ENCODE measurements at regions not wholly inside any gene's neighbourhood (a gene's known extent, or its start where the extent isn't known, plus 50 kb on each side); places are given as distances from the start of the nearest gene placed in this dataset.

DNA sequence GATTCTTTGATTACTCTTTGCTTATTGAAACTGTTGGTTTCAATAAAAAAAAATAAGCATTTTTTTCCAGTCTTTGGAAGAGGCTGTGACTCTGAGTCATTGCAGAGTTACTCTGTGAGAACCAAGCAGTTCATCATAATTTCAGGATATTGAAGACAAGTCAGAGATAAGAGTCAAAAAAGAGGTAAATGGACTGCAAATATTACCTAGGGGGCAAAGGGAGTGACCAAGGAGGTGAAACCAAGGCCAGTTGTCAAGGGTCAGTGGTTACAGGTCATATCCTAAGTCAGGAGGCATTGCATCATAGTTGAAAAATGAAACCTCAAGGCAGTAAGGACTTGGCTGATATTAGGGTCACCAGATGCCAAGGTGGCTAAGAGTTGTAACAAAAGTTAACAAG lies 597.1 kb upstream of the USP24 start:
- no peak for TF ChIP-seq EED (IDR thresholded peaks at IDR 0.05; ENCODE audit: low read depth)
- no peak for TF ChIP-seq EZH2 (IDR thresholded peaks at IDR 0.05; ENCODE audit: borderline replicate concordance, control insufficient read depth, low read depth, low read length)
- TF ChIP-seq POLR2A (IDR thresholded peaks at IDR 0.05; ENCODE audit: low read depth, low read length) = no peak
- TF ChIP-seq, protein P1, sequence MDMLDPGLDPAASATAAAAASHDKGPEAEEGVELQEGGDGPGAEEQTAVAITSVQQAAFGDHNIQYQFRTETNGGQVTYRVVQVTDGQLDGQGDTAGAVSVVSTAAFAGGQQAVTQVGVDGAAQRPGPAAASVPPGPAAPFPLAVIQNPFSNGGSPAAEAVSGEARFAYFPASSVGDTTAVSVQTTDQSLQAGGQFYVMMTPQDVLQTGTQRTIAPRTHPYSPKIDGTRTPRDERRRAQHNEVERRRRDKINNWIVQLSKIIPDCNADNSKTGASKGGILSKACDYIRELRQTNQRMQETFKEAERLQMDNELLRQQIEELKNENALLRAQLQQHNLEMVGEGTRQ (IDR thresholded peaks at IDR 0.05; ENCODE audit: borderline replicate concordance, low read depth, low read length) = no peak
